ENCODE measurements at regions not wholly inside any gene's neighbourhood (a gene's known extent, or its start where the extent isn't known, plus 50 kb on each side); places are given as distances from the start of the nearest gene placed in this dataset.

DNA sequence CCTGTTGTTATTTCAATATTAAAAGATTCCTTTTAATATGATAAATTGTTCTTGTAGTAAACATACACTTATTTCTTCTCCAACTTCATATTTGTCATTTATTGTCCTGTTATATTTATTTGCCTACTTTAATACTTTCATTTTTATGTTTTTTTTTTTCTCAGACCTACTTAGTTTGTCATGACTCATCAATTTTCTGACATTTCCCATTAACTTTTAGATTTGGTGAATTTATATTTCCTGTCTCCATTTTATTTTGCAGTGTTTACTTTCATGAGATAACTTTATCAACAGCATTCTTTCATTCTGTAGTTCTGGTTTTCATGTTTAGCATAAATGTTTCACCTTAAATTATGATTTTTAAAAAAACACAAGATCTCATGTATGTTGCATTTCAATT is 788.7 kb downstream of the EFNA5 start:
- H3K4me3 ChIP-seq (ENCODE audit: low read length): no peak overlapping the region
- no peak for DNase-seq (ENCODE audit: low read depth)
- TF ChIP-seq, protein P1, sequence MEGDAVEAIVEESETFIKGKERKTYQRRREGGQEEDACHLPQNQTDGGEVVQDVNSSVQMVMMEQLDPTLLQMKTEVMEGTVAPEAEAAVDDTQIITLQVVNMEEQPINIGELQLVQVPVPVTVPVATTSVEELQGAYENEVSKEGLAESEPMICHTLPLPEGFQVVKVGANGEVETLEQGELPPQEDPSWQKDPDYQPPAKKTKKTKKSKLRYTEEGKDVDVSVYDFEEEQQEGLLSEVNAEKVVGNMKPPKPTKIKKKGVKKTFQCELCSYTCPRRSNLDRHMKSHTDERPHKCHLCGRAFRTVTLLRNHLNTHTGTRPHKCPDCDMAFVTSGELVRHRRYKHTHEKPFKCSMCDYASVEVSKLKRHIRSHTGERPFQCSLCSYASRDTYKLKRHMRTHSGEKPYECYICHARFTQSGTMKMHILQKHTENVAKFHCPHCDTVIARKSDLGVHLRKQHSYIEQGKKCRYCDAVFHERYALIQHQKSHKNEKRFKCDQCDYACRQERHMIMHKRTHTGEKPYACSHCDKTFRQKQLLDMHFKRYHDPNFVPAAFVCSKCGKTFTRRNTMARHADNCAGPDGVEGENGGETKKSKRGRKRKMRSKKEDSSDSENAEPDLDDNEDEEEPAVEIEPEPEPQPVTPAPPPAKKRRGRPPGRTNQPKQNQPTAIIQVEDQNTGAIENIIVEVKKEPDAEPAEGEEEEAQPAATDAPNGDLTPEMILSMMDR (conservative IDR thresholded peaks at IDR 0.05; ENCODE audit: low read depth, low read length): no peak

DNA sequence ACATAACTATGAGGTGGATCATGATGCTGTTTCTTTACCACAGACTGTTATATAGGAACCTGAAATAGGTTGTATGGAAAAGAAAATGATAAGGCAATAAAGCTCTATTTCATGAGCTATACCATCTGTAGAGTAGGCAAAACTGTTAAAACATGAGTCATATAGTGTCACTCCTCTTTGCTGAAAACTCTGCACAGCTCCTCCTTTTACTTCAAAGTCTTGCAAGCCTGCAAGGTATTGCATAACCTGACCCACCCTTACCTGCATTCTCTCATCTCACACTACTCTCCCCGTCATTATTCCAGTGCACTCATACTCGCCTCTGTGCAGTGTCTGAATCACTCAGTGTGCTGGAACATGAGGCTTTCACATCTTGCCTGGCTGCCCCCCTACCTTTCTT is 790.1 kb downstream of the EFNA5 start:
- TF ChIP-seq, protein P1 (conservative IDR thresholded peaks at IDR 0.05; ENCODE audit: low read depth, low read length): no peak

DNA sequence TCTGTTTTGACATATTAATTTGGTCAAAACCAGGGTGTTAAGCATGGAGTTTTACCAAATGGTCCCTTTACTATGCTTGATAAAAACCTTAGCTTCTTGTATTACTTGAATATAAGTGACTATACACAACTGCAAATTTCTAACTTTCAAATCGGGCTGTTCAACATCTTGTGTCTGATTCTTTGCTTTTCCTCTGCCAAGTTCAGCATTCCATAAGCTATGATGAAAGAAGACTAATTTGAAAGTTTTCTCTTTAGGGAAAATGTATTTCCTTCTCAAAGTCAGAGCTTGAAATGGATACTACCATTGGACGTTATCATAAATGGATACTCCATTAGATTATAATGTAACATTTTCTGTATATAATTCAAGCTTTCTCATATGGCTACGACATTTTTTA is 792.9 kb downstream of the EFNA5 start:
- DNase-seq (ENCODE audit: low read depth): no peak
- H3K4me3 ChIP-seq (ENCODE audit: low read length): no peak overlapping the region
- TF ChIP-seq, protein P1 (conservative IDR thresholded peaks at IDR 0.05; ENCODE audit: low read depth, low read length): no peak

More for the DNA sequence above, 790.1 kb downstream of the EFNA5 start:
- DNase-seq (ENCODE audit: low read depth): no peak
- H3K4me3 ChIP-seq (ENCODE audit: low read length): no peak overlapping the region

DNA sequence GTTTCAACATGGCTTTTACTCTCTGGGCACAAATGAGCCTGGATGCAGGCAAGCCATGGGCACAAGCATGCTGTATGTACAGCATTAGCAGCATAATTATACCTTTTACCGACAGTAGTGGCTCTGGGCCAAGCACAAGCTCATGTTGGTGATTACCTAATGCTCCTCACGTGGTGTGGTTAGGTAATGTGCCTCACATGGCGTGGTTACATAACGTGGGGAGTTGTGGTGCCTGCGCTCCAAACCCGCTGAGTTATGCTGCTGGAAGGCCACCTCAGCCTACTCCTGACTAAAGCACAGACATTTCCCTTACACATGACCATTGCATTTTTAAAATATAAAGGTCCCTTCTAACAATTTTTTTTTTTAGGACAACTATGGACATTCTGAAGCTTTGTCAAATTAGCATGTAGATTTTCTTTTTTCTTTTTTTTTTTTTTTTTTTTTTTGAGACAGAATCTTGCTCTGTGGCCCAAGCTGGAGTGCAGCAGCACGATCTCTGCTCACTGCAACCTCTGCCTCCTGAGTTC is 794.0 kb downstream of the EFNA5 start:
- TF ChIP-seq, protein P1 (conservative IDR thresholded peaks at IDR 0.05; ENCODE audit: low read depth, low read length): no peak
- no peak overlapping the region for H3K4me3 ChIP-seq (ENCODE audit: low read length)
- no peak for DNase-seq (ENCODE audit: low read depth)

DNA sequence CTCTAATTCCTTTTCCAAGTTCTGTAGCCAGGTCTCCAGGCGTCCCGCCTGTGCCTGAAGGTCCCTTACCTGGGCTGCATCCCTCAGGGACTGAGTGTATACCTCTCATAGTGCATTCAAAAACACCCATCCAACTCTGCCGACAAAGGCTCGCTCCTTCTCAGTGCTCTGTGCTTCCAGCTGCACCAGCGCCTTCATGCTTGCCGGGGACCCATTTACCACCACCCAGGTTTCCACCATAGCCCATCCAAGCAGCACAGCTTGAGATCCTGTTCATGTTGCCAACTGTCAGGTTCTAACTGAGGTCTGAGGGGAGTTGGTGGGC is 794.5 kb downstream of the EFNA5 start:
- H3K4me3 ChIP-seq (ENCODE audit: low read length): no peak overlapping the region
- TF ChIP-seq, protein P1 (conservative IDR thresholded peaks at IDR 0.05; ENCODE audit: low read depth, low read length): no peak
- DNase-seq (ENCODE audit: low read depth): no peak

DNA sequence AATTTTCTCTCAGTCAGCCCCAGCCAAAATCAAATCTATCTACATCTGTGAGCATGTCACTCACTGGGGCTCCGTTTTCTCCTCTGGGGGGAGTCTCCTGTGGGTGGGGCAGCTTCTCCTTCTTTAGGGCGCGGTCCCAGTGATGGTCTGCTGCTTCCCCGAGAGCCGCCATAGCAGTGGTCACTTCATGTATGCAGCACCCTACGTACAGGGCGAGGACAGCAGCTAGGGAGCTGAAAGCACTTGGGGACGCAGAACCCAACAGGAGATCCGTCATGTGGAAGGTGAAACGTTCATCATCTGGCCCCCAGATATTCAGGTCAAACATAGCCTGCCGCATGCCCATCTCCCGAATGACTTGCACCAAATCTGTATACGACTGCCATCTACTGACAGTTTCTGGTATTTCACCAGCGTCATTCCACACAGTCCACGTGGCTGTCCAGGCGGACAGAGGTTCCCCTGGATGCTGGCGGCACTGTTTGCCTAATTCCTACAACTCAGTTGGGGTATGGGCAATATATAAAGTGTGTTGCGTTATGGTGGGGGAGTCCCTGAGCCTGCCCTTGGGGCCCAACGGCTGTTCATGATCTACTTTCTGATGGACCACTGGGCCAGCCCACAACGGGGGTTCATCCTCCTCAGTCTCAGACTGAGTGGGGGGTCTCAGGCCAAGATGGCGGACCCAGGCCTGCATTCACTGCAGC is 795.0 kb downstream of the EFNA5 start:
- DNase-seq (ENCODE audit: low read depth): no peak
- no peak overlapping the region for H3K4me3 ChIP-seq (ENCODE audit: low read length)
- TF ChIP-seq, protein P1 (conservative IDR thresholded peaks at IDR 0.05; ENCODE audit: low read depth, low read length): peak; percentile 19

DNA sequence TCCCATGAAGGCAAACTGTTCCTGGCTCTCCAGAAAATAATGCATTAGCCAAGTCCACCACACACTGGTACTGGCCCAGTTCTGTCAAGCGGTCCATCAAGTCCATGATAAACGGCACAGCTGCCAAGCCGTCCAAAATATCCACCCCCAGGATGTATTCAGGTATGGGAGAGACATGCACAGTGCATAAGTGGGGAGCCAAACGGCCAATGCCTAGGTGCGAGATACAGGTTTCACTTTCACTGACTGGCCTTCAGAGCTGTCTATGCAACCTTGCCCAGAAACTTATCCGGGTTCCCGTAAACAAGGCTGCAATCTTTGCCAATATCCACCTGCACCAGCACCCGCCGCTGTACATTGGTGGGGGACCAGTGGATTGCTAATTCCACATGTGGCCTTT is 795.8 kb downstream of the EFNA5 start:
- no peak for DNase-seq (ENCODE audit: low read depth)
- no peak overlapping the region for H3K4me3 ChIP-seq (ENCODE audit: low read length)
- TF ChIP-seq, protein P1 (conservative IDR thresholded peaks at IDR 0.05; ENCODE audit: low read depth, low read length): no peak
